SK-N-MC (cell line): ENCODE measurements at regions not wholly inside any gene's neighbourhood (a gene's known extent, or its start where the extent isn't known, plus 50 kb on each side); places are given as distances from the start of the nearest gene placed in this dataset.

Experiments used
- EZH2 ChIP-seq: fragments of 200-600 bp; sonication (generic); IDR thresholded peaks from one replicate; pipeline ENCODE4 v1.6.1; 2017; ENCODE audit warnings: antibody characterized with exemption
- POLR2AphosphoS5 ChIP-seq: IDR thresholded peaks from 2 replicates; pipeline ENCODE4 v1.6.1; 2012; ENCODE audit warnings: mild to moderate bottlenecking, low read depth, low read length, borderline replicate concordance

DNA sequence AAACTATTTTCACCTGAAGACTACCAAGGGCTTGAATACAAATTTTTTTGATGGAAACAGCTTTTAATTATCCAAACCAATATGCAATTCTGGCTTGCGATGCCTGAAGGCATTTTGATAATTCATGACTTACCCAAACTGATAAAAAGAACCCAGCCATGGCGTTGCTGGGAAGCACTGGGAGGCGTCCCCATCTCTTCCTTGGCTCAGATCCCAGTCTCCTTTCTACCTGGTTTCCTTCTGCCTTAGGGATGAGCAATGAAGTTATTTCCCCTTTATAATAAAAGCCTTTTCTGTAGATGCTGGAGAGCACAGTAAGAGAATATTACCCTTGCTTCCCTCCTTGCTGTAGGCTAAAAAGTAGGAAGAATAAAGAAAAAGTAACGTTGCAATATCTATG, 129.1 kb upstream of the ANK3 start:
- TF ChIP-seq EZH2 = no peak
- no peak for TF ChIP-seq POLR2AphosphoS5
